ENCODE measurements at regions not wholly inside any gene's neighbourhood (a gene's known extent, or its start where the extent isn't known, plus 50 kb on each side); places are given as distances from the start of the nearest gene placed in this dataset.

- no peak for DNase-seq
Measured at GRCh38 chr5:129821477-129822131, 73.7 kb downstream of the MINAR2 start.

- no peak for DNase-seq
Measured at GRCh38 chr5:129830288-129830687, 74.0 kb upstream of the CHSY3 start.

- DNase-seq: no peak
Measured at GRCh38 chr5:129836321-129836720, 67.9 kb upstream of the CHSY3 start.

DNA sequence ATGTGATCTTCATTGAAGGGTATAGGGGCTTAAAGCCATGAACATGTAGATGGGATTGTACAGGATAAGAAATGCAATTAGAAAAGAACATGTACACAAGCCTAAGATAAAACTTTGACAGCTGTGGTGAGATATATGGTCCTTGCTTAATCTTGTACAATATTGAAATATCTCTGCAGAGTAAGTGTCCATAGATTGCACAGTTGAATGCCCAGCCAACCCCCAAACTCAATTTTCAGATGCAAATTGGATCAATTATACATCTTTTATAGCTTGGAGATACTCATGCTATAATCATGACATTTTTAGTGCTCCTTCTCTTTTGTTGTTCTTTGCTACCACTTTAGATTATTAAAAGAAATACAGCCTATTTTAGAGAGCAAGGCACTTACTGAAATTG is 59.5 kb upstream of the CHSY3 start:
- DNase-seq: no peak

GRCh38 chr5:129852747-129853352 is 51.4 kb upstream of the CHSY3 start:
- peak; percentile 76 for DNase-seq

- DNase-seq: no peak
Measured at GRCh38 chr5:129853588-129853987, 50.7 kb upstream of the CHSY3 start.
